IPS-15b (cell line): ENCODE measurements at regions not wholly inside any gene's neighbourhood (a gene's known extent, or its start where the extent isn't known, plus 50 kb on each side); places are given as distances from the start of the nearest gene placed in this dataset.

Experiments
- H3K27me3 ChIP-seq: one replicate; pipeline ENCODE4 v1.6.1; 2013; ENCODE audit warnings: low read length; ENCODE audit not compliant: control insufficient read depth, insufficient read depth
- H3K36me3 ChIP-seq: one replicate; pipeline ENCODE4 v1.6.1; 2013; ENCODE audit warnings: low read length; ENCODE audit not compliant: control insufficient read depth, insufficient read depth
- H3K4me1 ChIP-seq: one replicate; pipeline ENCODE4 v1.6.1; 2013; ENCODE audit warnings: mild to moderate bottlenecking, low read length; ENCODE audit not compliant: control insufficient read depth, insufficient read depth
- H3K4me3 ChIP-seq: one replicate; pipeline ENCODE4 v1.5.1; 2013; ENCODE audit warnings: low read depth, low read length
- H3K9ac ChIP-seq: one replicate; pipeline ENCODE4 v1.6.1; 2013; ENCODE audit warnings: low read depth, mild to moderate bottlenecking, low read length
- H3K9me3 ChIP-seq: one replicate; pipeline ENCODE4 v1.6.1; 2013; ENCODE audit warnings: mild to moderate bottlenecking, low read length; ENCODE audit not compliant: control insufficient read depth, insufficient read depth

- H3K27me3 ChIP-seq = no peaks in the 10 kb centered on the region
- H3K9me3 ChIP-seq = no peaks in the 10 kb centered on the region
- H3K9ac ChIP-seq = no peak overlapping the region
- H3K4me3 ChIP-seq = no peak overlapping the region
- no peaks in the 10 kb centered on the region for H3K4me1 ChIP-seq
- H3K36me3 ChIP-seq = no peaks in the 10 kb centered on the region
Observed at GRCh38 chr5:10064546-10065195, 185.0 kb downstream of the ATPSCKMT start.

GRCh38 chr5:10063997-10064396 is 185.7 kb downstream of the ATPSCKMT start:
- no peaks in the 10 kb centered on the region for H3K4me1 ChIP-seq
- H3K9me3 ChIP-seq = no peaks in the 10 kb centered on the region
- H3K4me3 ChIP-seq = no peak overlapping the region
- no peaks in the 10 kb centered on the region for H3K36me3 ChIP-seq
- no peaks in the 10 kb centered on the region for H3K27me3 ChIP-seq
- no peak overlapping the region for H3K9ac ChIP-seq

- H3K9me3 ChIP-seq = no peaks in the 10 kb centered on the region
- H3K4me3 ChIP-seq = no peak overlapping the region
- no peaks in the 10 kb centered on the region for H3K4me1 ChIP-seq
- no peaks in the 10 kb centered on the region for H3K36me3 ChIP-seq
- H3K27me3 ChIP-seq = no peaks in the 10 kb centered on the region
- no peak overlapping the region for H3K9ac ChIP-seq
Observed at GRCh38 chr5:10059980-10060379, 189.7 kb downstream of the ATPSCKMT start.

- H3K27me3 ChIP-seq = no peaks in the 10 kb centered on the region
- H3K9ac ChIP-seq = no peak overlapping the region
- H3K4me3 ChIP-seq = no peak overlapping the region
- no peaks in the 10 kb centered on the region for H3K4me1 ChIP-seq
- no peaks in the 10 kb centered on the region for H3K9me3 ChIP-seq
- H3K36me3 ChIP-seq = no peaks in the 10 kb centered on the region
Observed at GRCh38 chr5:10059556-10059955, 190.1 kb downstream of the ATPSCKMT start.

GRCh38 chr5:10057356-10057755 is 192.3 kb downstream of the ATPSCKMT start:
- no peaks in the 10 kb centered on the region for H3K27me3 ChIP-seq
- no peaks in the 10 kb centered on the region for H3K36me3 ChIP-seq
- no peak overlapping the region for H3K9ac ChIP-seq

GRCh38 chr5:10056228-10056760 is 193.4 kb downstream of the ATPSCKMT start:
- Histone ChIP-seq H3K27me3 (no peaks in the 10 kb centered on the region), H3K4me1 (no peaks in the 10 kb centered on the region), H3K36me3 (no peaks in the 10 kb centered on the region), H3K4me3 (no peak overlapping the region), H3K9ac (no peak overlapping the region), H3K9me3 (peaks cover 6% of the 10 kb centered on the region)

More at GRCh38 chr5:10057356-10057755, 192.3 kb downstream of the ATPSCKMT start:
- H3K4me3 ChIP-seq = no peak overlapping the region
- H3K4me1 ChIP-seq = no peaks in the 10 kb centered on the region
- peaks cover 5% of the 10 kb centered on the region for H3K9me3 ChIP-seq

GRCh38 chr5:10049858-10050455 is 199.7 kb downstream of the ATPSCKMT start:
- Histone ChIP-seq H3K9ac (no peak overlapping the region), H3K4me3 (no peak overlapping the region), H3K36me3 (no peaks in the 10 kb centered on the region), H3K27me3 (no peaks in the 10 kb centered on the region), H3K9me3 (peaks cover 11% of the 10 kb centered on the region), H3K4me1 (no peaks in the 10 kb centered on the region)

GRCh38 chr5:10046676-10047075 is 203.0 kb downstream of the ATPSCKMT start:
- Histone ChIP-seq H3K9ac (no peak overlapping the region), H3K4me3 (no peak overlapping the region), H3K36me3 (no peaks in the 10 kb centered on the region), H3K27me3 (no peaks in the 10 kb centered on the region), H3K4me1 (no peaks in the 10 kb centered on the region), H3K9me3 (peaks cover 6% of the 10 kb centered on the region)

- Histone ChIP-seq H3K27me3 (no peaks in the 10 kb centered on the region), H3K4me1 (no peaks in the 10 kb centered on the region), H3K9ac (no peak overlapping the region), H3K9me3 (peaks cover 2% of the 10 kb centered on the region), H3K4me3 (no peak overlapping the region), H3K36me3 (no peaks in the 10 kb centered on the region)
Observed at GRCh38 chr5:10045376-10045775, 204.3 kb downstream of the ATPSCKMT start.

GRCh38 chr5:10036136-10036815 is 213.4 kb downstream of the ATPSCKMT start:
- Histone ChIP-seq H3K4me1 (no peaks in the 10 kb centered on the region), H3K36me3 (no peaks in the 10 kb centered on the region), H3K9me3 (no peaks in the 10 kb centered on the region), H3K27me3 (no peaks in the 10 kb centered on the region), H3K4me3 (no peak overlapping the region), H3K9ac (no peak overlapping the region)

- Histone ChIP-seq H3K36me3 (no peaks in the 10 kb centered on the region), H3K4me1 (no peaks in the 10 kb centered on the region), H3K27me3 (no peaks in the 10 kb centered on the region), H3K9ac (no peak overlapping the region), H3K9me3 (no peaks in the 10 kb centered on the region), H3K4me3 (no peak overlapping the region)
Observed at GRCh38 chr5:10034001-10034400, 215.7 kb downstream of the ATPSCKMT start.

GRCh38 chr5:10031817-10032216 is 217.9 kb downstream of the ATPSCKMT start:
- H3K4me3 ChIP-seq = no peak overlapping the region
- no peaks in the 10 kb centered on the region for H3K4me1 ChIP-seq
- no peaks in the 10 kb centered on the region for H3K9me3 ChIP-seq
- H3K36me3 ChIP-seq = no peaks in the 10 kb centered on the region
- H3K9ac ChIP-seq = no peak overlapping the region
- H3K27me3 ChIP-seq = no peaks in the 10 kb centered on the region
